ENCODE measurements at regions not wholly inside any gene's neighbourhood (a gene's known extent, or its start where the extent isn't known, plus 50 kb on each side); places are given as distances from the start of the nearest gene placed in this dataset.
A peak's percentile ranks its signal among the peaks of the same experiment; 100 is the strongest.

GRCh38 chr18:8949206-8949605, 153.3 kb upstream of the NDUFV2 start:
- H4K8ac ChIP-seq (ENCODE audit: low read length), result peak overlapping the region; percentile 94
- H2AFZ ChIP-seq (ENCODE audit: low read depth, low read length), result peak overlapping the region; percentile 46
- H2BK120ac ChIP-seq (ENCODE audit: low read depth, low read length), result no peak overlapping the region
- 49% methylated on average over 11 of the region's 13 CpGs for WGBS
- peak overlapping the region; percentile 1 for H2AK5ac ChIP-seq (ENCODE audit: low read length, severe bottlenecking)
- no peak overlapping the region for H2BK5ac ChIP-seq (ENCODE audit: low read depth, low read length, poor library complexity, severe bottlenecking)
- peaks cover 17% of the 10 kb centered on the region for H3K9me3 ChIP-seq (ENCODE audit: control insufficient read depth, low read length)
- H4K91ac ChIP-seq (ENCODE audit: low read length), result peak overlapping the region; percentile 28
- no peak overlapping the region for H3K4me2 ChIP-seq (ENCODE audit: low read length, poor library complexity, severe bottlenecking)
- H3K4ac ChIP-seq (ENCODE audit: low read depth in 1 of 2, low read length in 2 of 2), result peak overlapping the region; percentile 48 to 64
- peak overlapping the region; percentile 40 to 77 for H3K18ac ChIP-seq (ENCODE audit: low read depth in 1 of 2, low read length in 2 of 2)
- peak overlapping the region; percentile 84 for H3K9ac ChIP-seq (ENCODE audit: low read length)
- no peaks in the 10 kb centered on the region for H3K36me3 ChIP-seq (ENCODE audit: control insufficient read depth in 1 of 2, insufficient read depth in 2 of 2, low read depth in 1 of 2, low read length in 2 of 2)
- peak overlapping the region; percentile 76 to 91 for H2BK12ac ChIP-seq (ENCODE audit: low read length in 2 of 2)
- H3K4me1 ChIP-seq (ENCODE audit: control insufficient read depth, insufficient read depth, low read depth, low read length), result peaks cover 18% of the 10 kb centered on the region
- H3K27me3 ChIP-seq (ENCODE audit: control insufficient read depth in 1 of 2, insufficient read depth in 1 of 2, low read length in 2 of 2), result no peaks in the 10 kb centered on the region
- H3K27ac ChIP-seq (ENCODE audit: low read length, poor library complexity, severe bottlenecking), result peak overlapping the region; percentile 73
- DNase-seq, result peak; percentile 57
- no peak overlapping the region for H3K23ac ChIP-seq (ENCODE audit: low read length in 2 of 2)
- H3K14ac ChIP-seq (ENCODE audit: low read length in 2 of 2), result peak overlapping the region in 1 of 2 experiments; percentile 59
- peak overlapping the region; percentile 66 for H2BK15ac ChIP-seq (ENCODE audit: low read depth, poor library complexity, severe bottlenecking)
- peak overlapping the region in 1 of 2 experiments; percentile 60 for H3K4me3 ChIP-seq (ENCODE audit: insufficient read depth in 1 of 2, low read depth in 1 of 2, low read length in 2 of 2)
- no peaks in the 10 kb centered on the region for H3K79me1 ChIP-seq (replicated peaks; ENCODE audit: low read length, poor library complexity, severe bottlenecking)

DNA sequence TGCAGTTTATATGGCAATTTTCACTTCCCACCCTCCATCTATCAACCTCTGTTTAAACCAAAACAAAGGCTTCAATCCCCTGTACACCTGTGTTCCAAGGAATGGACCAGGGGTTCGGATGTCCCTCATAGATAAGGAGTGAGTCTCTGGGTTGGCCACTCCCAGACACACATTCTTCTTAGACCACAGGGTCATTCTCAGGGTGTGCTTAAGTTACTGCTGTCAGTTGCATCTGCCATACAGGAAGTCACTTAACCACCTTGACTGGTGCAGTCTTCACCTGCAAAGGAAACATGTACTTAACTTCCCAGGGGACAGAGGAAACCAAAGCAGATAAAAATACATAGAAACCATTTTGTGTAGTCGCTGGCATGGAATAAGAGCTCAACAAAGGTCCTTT, 151.0 kb upstream of the NDUFV2 start:
- no peaks in the 10 kb centered on the region for H3K36me3 ChIP-seq (ENCODE audit: control insufficient read depth in 1 of 2, insufficient read depth in 2 of 2, low read depth in 1 of 2, low read length in 2 of 2)
- no peak overlapping the region for H2AFZ ChIP-seq (ENCODE audit: low read depth, low read length)
- no peak overlapping the region for H2BK5ac ChIP-seq (ENCODE audit: low read depth, low read length, poor library complexity, severe bottlenecking)
- H3K4ac ChIP-seq (ENCODE audit: low read depth in 1 of 2, low read length in 2 of 2), result no peak overlapping the region
- H2BK120ac ChIP-seq (ENCODE audit: low read depth, low read length), result no peak overlapping the region
- H3K23ac ChIP-seq (ENCODE audit: low read length in 2 of 2), result no peak overlapping the region
- H3K14ac ChIP-seq (ENCODE audit: low read length in 2 of 2), result no peak overlapping the region
- peaks cover 13% of the 10 kb centered on the region for H3K4me1 ChIP-seq (ENCODE audit: control insufficient read depth, insufficient read depth, low read depth, low read length)
- H3K9ac ChIP-seq (ENCODE audit: low read length), result no peak overlapping the region
- DNase-seq, result no peak
- no peak overlapping the region for H3K4me2 ChIP-seq (ENCODE audit: low read length, poor library complexity, severe bottlenecking)
- no peak overlapping the region for H3K4me3 ChIP-seq (ENCODE audit: insufficient read depth in 1 of 2, low read depth in 1 of 2, low read length in 2 of 2)
- no peak overlapping the region for H3K27ac ChIP-seq (ENCODE audit: low read length, poor library complexity, severe bottlenecking)
- WGBS, result 81% methylated on average over 2 of the region's 2 CpGs
- no peak overlapping the region for H4K91ac ChIP-seq (ENCODE audit: low read length)
- H4K8ac ChIP-seq (ENCODE audit: low read length), result no peak overlapping the region
- no peaks in the 10 kb centered on the region for H3K79me1 ChIP-seq (replicated peaks; ENCODE audit: low read length, poor library complexity, severe bottlenecking)
- H3K9me3 ChIP-seq (ENCODE audit: control insufficient read depth, low read length), result peaks cover 16% of the 10 kb centered on the region
- no peak overlapping the region for H2BK12ac ChIP-seq (ENCODE audit: low read length in 2 of 2)
- H2BK15ac ChIP-seq (ENCODE audit: low read depth, poor library complexity, severe bottlenecking), result no peak overlapping the region
- no peak overlapping the region for H2AK5ac ChIP-seq (ENCODE audit: low read length, severe bottlenecking)
- no peaks in the 10 kb centered on the region for H3K27me3 ChIP-seq (ENCODE audit: control insufficient read depth in 1 of 2, insufficient read depth in 1 of 2, low read length in 2 of 2)
- H3K18ac ChIP-seq (ENCODE audit: low read depth in 1 of 2, low read length in 2 of 2), result no peak overlapping the region

- peaks cover 13% of the 10 kb centered on the region for H3K4me1 ChIP-seq (ENCODE audit: control insufficient read depth, insufficient read depth, low read depth, low read length)
- peak overlapping the region; percentile 58 for H3K9ac ChIP-seq (ENCODE audit: low read length)
- no peak overlapping the region for H3K14ac ChIP-seq (ENCODE audit: low read length in 2 of 2)
- peaks cover 11% of the 10 kb centered on the region for H3K9me3 ChIP-seq (ENCODE audit: control insufficient read depth, low read length)
- no peak overlapping the region for H4K91ac ChIP-seq (ENCODE audit: low read length)
- 93% methylated on average over 2 of the region's 5 CpGs for WGBS
- no peak overlapping the region for H3K18ac ChIP-seq (ENCODE audit: low read depth in 1 of 2, low read length in 2 of 2)
- H3K4ac ChIP-seq (ENCODE audit: low read depth in 1 of 2, low read length in 2 of 2), result no peak overlapping the region
- no peak overlapping the region for H2BK15ac ChIP-seq (ENCODE audit: low read depth, poor library complexity, severe bottlenecking)
- H2AK5ac ChIP-seq (ENCODE audit: low read length, severe bottlenecking), result peak overlapping the region; percentile 64
- no peak overlapping the region for H3K4me2 ChIP-seq (ENCODE audit: low read length, poor library complexity, severe bottlenecking)
- no peak overlapping the region for H3K4me3 ChIP-seq (ENCODE audit: insufficient read depth in 1 of 2, low read depth in 1 of 2, low read length in 2 of 2)
- H3K36me3 ChIP-seq (ENCODE audit: control insufficient read depth in 1 of 2, insufficient read depth in 2 of 2, low read depth in 1 of 2, low read length in 2 of 2), result no peaks in the 10 kb centered on the region
- no peak overlapping the region for H3K27ac ChIP-seq (ENCODE audit: low read length, poor library complexity, severe bottlenecking)
- H2AFZ ChIP-seq (ENCODE audit: low read depth, low read length), result no peak overlapping the region
- no peak overlapping the region for H2BK12ac ChIP-seq (ENCODE audit: low read length in 2 of 2)
- H3K27me3 ChIP-seq (ENCODE audit: control insufficient read depth in 1 of 2, insufficient read depth in 1 of 2, low read length in 2 of 2), result no peaks in the 10 kb centered on the region
- no peak overlapping the region for H2BK5ac ChIP-seq (ENCODE audit: low read depth, low read length, poor library complexity, severe bottlenecking)
- H3K23ac ChIP-seq (ENCODE audit: low read length in 2 of 2), result no peak overlapping the region
- H3K79me1 ChIP-seq (replicated peaks; ENCODE audit: low read length, poor library complexity, severe bottlenecking), result no peaks in the 10 kb centered on the region
- DNase-seq, result no peak
- H2BK120ac ChIP-seq (ENCODE audit: low read depth, low read length), result no peak overlapping the region
- H4K8ac ChIP-seq (ENCODE audit: low read length), result no peak overlapping the region
These were observed 150.3 kb upstream of the NDUFV2 start for GRCh38 chr18:8952174-8952573.

DNA sequence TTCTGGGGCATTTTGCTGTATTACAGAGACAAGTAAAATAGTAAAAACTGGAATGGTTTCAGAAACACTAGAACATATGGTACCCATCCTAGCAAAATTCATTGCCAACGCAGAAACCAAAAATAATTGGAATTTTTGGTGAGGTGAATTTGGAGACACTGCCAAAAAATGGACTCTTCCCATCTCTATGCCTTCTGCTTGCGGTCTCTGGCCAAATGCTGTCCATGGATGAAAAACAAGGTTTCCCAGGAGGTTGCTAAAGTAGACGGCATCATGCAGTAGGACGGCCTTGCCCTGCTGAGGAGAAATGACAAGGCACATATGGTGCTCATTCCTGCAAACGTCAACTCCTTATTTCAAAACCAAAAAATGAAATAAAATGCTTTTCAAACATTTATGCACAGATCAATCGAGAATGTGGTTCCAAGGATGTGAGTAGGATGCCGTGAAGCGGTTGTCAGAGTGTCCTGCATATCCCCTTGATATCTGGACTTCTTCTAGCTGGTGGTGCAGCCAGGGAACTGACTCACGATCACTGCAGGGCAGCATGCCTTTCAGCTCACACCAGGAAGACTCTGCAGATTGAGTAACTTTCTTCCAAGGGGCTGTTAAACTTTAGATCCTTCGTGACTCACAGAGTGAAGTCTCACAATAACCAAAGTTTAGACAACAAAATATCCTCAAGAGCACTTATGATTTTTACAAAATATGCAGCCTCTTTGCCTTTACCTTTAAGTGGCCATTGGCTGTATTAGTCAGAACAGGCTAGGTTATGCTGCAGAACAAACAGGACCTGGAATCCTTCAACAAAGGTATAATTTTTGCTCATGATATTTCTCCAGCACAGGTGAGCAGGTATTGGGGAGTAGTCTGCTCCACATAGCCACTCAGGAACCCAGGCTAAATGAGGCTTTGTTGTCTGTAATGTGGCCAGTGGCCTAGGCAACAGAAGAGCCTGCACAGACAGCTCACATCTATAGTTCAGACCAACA, 149.4 kb upstream of the NDUFV2 start:
- H3K23ac ChIP-seq (ENCODE audit: low read length in 2 of 2), result no peak overlapping the region
- DNase-seq, result peak; percentile 73
- H2AFZ ChIP-seq (ENCODE audit: low read depth, low read length), result no peak overlapping the region
- H3K9me3 ChIP-seq (ENCODE audit: control insufficient read depth, low read length), result peaks cover 11% of the 10 kb centered on the region
- no peak overlapping the region for H3K4ac ChIP-seq (ENCODE audit: low read depth in 1 of 2, low read length in 2 of 2)
- no peaks in the 10 kb centered on the region for H3K79me1 ChIP-seq (replicated peaks; ENCODE audit: low read length, poor library complexity, severe bottlenecking)
- no peak overlapping the region for H2BK5ac ChIP-seq (ENCODE audit: low read depth, low read length, poor library complexity, severe bottlenecking)
- H3K36me3 ChIP-seq (ENCODE audit: control insufficient read depth in 1 of 2, insufficient read depth in 2 of 2, low read depth in 1 of 2, low read length in 2 of 2), result no peaks in the 10 kb centered on the region
- no peak overlapping the region for H3K14ac ChIP-seq (ENCODE audit: low read length in 2 of 2)
- peak overlapping the region in 1 of 2 experiments; percentile 44 for H3K4me3 ChIP-seq (ENCODE audit: insufficient read depth in 1 of 2, low read depth in 1 of 2, low read length in 2 of 2)
- H2BK15ac ChIP-seq (ENCODE audit: low read depth, poor library complexity, severe bottlenecking), result no peak overlapping the region
- H4K91ac ChIP-seq (ENCODE audit: low read length), result no peak overlapping the region
- H3K27me3 ChIP-seq (ENCODE audit: control insufficient read depth in 1 of 2, insufficient read depth in 1 of 2, low read length in 2 of 2), result no peaks in the 10 kb centered on the region
- H3K9ac ChIP-seq (ENCODE audit: low read length), result peak overlapping the region; percentile 58
- H3K4me1 ChIP-seq (ENCODE audit: control insufficient read depth, insufficient read depth, low read depth, low read length), result peaks cover 12% of the 10 kb centered on the region
- H3K27ac ChIP-seq (ENCODE audit: low read length, poor library complexity, severe bottlenecking), result peak overlapping the region; percentile 38
- H3K4me2 ChIP-seq (ENCODE audit: low read length, poor library complexity, severe bottlenecking), result no peak overlapping the region
- no peak overlapping the region for H2BK120ac ChIP-seq (ENCODE audit: low read depth, low read length)
- H2AK5ac ChIP-seq (ENCODE audit: low read length, severe bottlenecking), result peak overlapping the region; percentile 55
- H3K18ac ChIP-seq (ENCODE audit: low read depth in 1 of 2, low read length in 2 of 2), result no peak overlapping the region
- H4K8ac ChIP-seq (ENCODE audit: low read length), result no peak overlapping the region
- WGBS, result 79% methylated on average over 9 of the region's 10 CpGs
- no peak overlapping the region for H2BK12ac ChIP-seq (ENCODE audit: low read length in 2 of 2)
